NOMO-1 treated with DMSO at 0.1 percent for 48 hours (cell line): ENCODE measurements at regions not wholly inside any gene's neighbourhood (a gene's known extent, or its start where the extent isn't known, plus 50 kb on each side); places are given as distances from the start of the nearest gene placed in this dataset.

Experiments
- DNase-seq: peaks from one replicate; lab custom pipeline; 2025; ENCODE audit not compliant: unreplicated experiment; lab: John Stamatoyannopoulos, UW

GRCh38 chr3:34361921-34362320 lies 563.5 kb downstream of the PDCD6IP start:
- DNase-seq: peak; percentile 83

- DNase-seq: no peak
Observed at GRCh38 chr3:34362910-34363309, 564.5 kb downstream of the PDCD6IP start.

DNA sequence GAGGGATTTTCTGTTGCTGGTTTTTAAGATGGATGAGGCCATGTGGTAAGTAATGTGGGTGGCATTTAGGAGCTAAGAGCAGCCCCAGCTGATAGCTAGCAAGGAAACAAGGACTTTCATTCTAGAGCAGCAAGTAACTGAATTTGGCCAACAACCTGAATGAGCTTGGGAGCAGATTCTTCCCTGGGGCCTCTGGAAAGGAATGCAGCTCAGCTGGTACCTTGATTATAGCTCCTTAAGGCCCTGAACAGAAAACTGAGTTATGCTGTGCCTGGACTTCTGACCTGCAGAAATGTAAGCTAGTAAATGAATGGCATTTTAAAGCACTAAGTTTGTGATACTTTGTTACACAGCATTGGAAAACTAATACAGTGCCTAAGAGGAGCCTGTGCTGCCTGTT lies 565.5 kb downstream of the PDCD6IP start:
- no peak for DNase-seq

- DNase-seq: no peak
Observed at GRCh38 chr3:34364335-34364734, 565.9 kb downstream of the PDCD6IP start.

DNA sequence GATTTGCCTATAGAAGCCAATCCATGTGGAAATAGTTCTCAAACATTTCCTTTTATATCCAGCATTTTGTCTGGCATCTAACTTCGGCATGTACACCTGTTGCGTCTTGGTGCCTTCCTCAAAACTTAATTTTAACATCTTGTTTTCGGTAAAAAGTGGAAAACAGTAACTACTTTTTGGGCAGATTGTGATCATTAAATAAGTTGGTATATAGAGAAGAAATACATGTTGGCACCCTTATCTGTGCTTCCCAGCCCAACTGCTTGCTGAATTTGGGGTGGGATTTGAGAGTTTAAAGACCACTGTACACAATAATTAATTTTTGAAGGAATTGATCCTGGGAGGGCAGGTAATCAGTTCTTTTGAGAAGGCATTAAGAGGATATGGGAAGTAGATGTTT lies 566.8 kb downstream of the PDCD6IP start:
- DNase-seq: no peak

- DNase-seq: no peak
Observed at GRCh38 chr3:34365771-34366170, 567.3 kb downstream of the PDCD6IP start.

- no peak for DNase-seq
Observed at GRCh38 chr3:34367521-34367920, 569.1 kb downstream of the PDCD6IP start.

GRCh38 chr3:34374521-34374920 lies 576.1 kb downstream of the PDCD6IP start:
- no peak for DNase-seq

DNA sequence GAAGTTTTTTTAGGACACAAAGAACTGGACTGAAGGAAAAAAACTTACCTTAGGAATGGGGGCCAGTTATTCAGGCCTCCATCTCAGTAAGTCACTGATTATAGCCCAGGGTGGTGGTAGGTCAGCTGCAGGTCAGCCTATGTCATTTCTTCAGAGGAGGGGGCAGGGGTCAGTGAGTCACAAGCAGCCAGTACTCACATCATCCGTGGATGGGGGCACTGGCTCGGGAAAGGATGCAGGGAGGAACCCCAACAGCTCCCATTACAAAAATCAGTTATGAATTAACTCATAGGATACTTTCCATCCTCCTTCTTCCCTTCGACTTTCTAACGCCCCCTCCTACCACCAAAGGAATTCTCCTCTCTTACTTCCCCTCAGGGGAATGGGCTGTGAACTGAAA lies 578.3 kb downstream of the PDCD6IP start:
- no peak for DNase-seq

- no peak for DNase-seq
Observed at GRCh38 chr3:34377961-34378360, 579.5 kb downstream of the PDCD6IP start.

DNA sequence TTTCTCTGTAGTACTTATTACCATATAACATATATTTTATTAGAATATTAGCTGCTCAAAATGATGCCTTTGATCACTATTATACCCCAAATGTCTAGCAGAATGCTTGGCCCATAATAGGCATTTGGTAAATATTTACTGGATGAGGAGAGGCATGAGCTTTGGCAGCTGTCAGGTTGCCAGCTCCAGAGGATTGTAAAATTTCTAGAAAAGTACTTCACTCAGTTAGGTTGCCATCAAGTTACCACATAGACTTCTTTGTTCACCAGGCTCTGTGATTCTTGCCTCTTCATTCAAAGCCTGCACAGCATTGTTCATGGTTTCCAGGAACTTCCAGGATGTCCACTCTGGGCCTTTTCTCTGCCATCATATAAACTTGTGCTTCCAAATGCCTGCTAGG lies 582.8 kb downstream of the PDCD6IP start:
- no peak for DNase-seq

DNA sequence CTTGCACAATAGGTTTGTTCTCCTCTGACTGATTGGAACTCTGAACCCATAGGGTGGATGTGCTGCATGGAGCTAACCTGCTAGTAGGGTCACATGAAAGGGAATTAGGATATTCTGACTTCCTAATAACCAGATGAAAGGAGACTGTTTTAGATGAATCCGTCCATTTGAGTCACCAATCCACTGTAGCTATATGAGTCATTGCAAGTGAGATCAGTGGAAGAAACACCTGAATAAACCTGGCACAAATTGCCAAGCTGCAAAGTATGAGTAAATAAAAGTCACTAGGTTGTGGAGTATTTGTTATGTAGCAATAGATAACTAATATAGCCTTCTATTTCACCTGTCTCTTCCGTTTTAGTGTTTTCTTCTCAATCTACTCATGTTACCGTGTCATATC lies 584.4 kb downstream of the PDCD6IP start:
- DNase-seq: no peak

DNA sequence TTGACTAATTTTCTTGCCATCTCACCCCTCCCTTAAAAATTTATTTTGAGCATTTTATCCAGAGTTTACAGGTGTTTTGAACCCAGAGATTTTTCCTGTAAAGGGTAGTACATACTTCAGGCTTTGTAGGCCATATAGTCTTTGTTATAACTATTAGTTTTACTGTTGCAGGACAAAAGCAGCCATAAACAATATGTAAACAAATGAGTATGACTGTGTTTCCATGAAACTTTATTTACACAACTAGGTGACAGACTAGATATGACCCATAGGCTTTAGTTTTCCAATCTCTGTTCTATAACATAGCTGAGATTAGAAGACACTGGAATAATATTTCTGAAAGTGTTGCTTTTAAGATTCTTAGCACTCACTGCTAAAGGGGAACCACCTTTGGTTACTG lies 587.9 kb downstream of the PDCD6IP start:
- no peak for DNase-seq

GRCh38 chr3:34387826-34388564 lies 589.6 kb downstream of the PDCD6IP start:
- no peak for DNase-seq

GRCh38 chr3:34388830-34389229 lies 590.4 kb downstream of the PDCD6IP start:
- no peak for DNase-seq

- no peak for DNase-seq
Observed at GRCh38 chr3:34394978-34395748, 596.7 kb downstream of the PDCD6IP start.

GRCh38 chr3:34396288-34396687 lies 597.9 kb downstream of the PDCD6IP start:
- DNase-seq: no peak

- DNase-seq: no peak
Observed at GRCh38 chr3:34396956-34397355, 598.5 kb downstream of the PDCD6IP start.

DNA sequence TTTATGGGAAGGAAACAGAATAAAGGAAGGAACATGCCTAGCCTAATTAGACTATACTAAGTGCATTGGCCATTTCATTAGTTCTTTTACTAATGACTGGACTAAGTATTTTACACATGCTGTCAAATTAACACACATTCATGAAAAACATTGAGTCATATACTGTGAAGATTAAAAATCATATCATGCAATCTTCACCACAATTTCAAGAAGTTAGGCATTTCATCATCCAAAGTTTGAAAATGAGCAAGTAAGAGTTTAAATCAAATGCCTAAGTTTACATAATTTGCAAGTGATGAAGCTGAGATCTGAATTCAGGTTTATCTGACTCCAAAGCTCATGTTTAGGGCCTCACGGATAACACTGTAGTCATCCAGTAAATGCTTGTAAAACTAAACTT lies 601.0 kb downstream of the PDCD6IP start:
- DNase-seq: no peak

- peak; percentile 25 for DNase-seq
Observed at GRCh38 chr3:34405159-34405558, 606.7 kb downstream of the PDCD6IP start.

- DNase-seq: no peak
Observed at GRCh38 chr3:34407281-34407680, 608.9 kb downstream of the PDCD6IP start.

DNA sequence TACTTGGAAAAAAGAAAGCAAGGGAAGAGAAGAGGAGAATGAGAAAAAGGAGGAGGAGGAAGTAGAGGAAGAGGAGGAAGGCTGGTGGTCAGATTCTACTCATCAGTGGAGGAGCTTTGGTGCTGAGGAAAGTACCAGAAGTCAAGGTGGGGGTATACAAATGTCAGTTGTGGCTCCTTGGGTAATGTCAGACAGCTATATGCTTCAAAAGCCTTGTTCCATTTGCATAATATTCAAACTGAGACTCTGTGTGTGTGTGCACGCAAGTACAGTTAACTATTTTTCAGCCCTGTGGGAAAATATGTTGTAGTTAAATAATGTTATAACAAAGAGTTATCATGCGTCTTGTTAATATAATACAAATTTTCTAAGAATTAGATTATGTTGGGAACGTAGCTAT lies 609.7 kb downstream of the PDCD6IP start:
- no peak for DNase-seq

GRCh38 chr3:34411596-34411995 lies 613.2 kb downstream of the PDCD6IP start:
- no peak for DNase-seq
